A549 (cell line): ENCODE measurements at regions not wholly inside any gene's neighbourhood (a gene's known extent, or its start where the extent isn't known, plus 50 kb on each side); places are given as distances from the start of the nearest gene placed in this dataset.

Experiments used
- CBX8 ChIP-seq: fragments of 200-600 bp; sonication (generic); IDR thresholded peaks from 2 replicates; pipeline ENCODE4 v1.6.1; 2016
- CHD4 ChIP-seq: fragments of 200-600 bp; sonication (generic); IDR thresholded peaks from 2 replicates; pipeline ENCODE4 v1.6.1; 2016; ENCODE audit warnings: antibody characterized with exemption, mild to moderate bottlenecking, borderline replicate concordance
- EHMT2 ChIP-seq: fragments of 200-600 bp; sonication (generic); IDR thresholded peaks from 2 replicates; pipeline ENCODE4 v1.6.1; 2016; ENCODE audit warnings: antibody characterized with exemption, low read depth, mild to moderate bottlenecking, moderate library complexity
- ESRRA ChIP-seq: fragments of 150-350 bp; IDR thresholded peaks from 2 replicates; pipeline ENCODE4 v1.6.1; 2014; ENCODE audit warnings: mild to moderate bottlenecking, low read length, borderline replicate concordance
- GATA3 ChIP-seq: IDR thresholded peaks from 2 replicates; pipeline ENCODE4 v1.6.1; 2012; ENCODE audit warnings: borderline replicate concordance
- HEYL ChIP-seq: fragments of 250-450 bp; sonication (Bioruptor Pico); IDR thresholded peaks from 2 replicates; pipeline ENCODE4 v1.8.0; 2021; ENCODE audit warnings: mild to moderate bottlenecking, moderate library complexity
- HOXA7 ChIP-seq: fragments of 250-450 bp; sonication (Bioruptor Pico); IDR thresholded peaks from 2 replicates; pipeline ENCODE4 v1.5.0; 2020; ENCODE audit warnings: mild to moderate bottlenecking, moderate library complexity
- HOXB5 ChIP-seq: fragments of 250-450 bp; sonication (Bioruptor Pico); IDR thresholded peaks from 2 replicates; pipeline ENCODE4 v1.5.0; 2020; ENCODE audit warnings: mild to moderate bottlenecking, moderate library complexity
- JUNB ChIP-seq: fragments of >200 bp; sonication (Bioruptor Twin); formaldehyde crosslinking; IDR thresholded peaks from 2 replicates; pipeline ENCODE4 v1.6.1; 2016
- MAFK ChIP-seq: fragments of 450-650 bp; IDR thresholded peaks from 2 replicates; pipeline ENCODE4 v1.6.1; 2014; ENCODE audit not compliant: partially characterized antibody
- MAZ ChIP-seq: fragments of 150-350 bp; IDR thresholded peaks from 2 replicates; pipeline ENCODE4 v1.6.1; 2014; ENCODE audit warnings: antibody characterized with exemption, low read depth, low read length, borderline replicate concordance
- MYC ChIP-seq: IDR thresholded peaks from 2 replicates; pipeline ENCODE4 v1.6.1; 2012; ENCODE audit warnings: mild to moderate bottlenecking, inconsistent platforms, low read length, improper control_type of control experiment, borderline replicate concordance
- NFE2L2 ChIP-seq: fragments of 150-350 bp; conservative IDR thresholded peaks from 2 replicates; pipeline ENCODE4 v1.6.1; 2014; ENCODE audit warnings: low read length
- NR3C1 ChIP-seq: fragments of >200 bp; sonication (Bioruptor Twin); formaldehyde crosslinking; IDR thresholded peaks from 3 replicates; pipeline ENCODE4 v1.6.1; 2017
- POLR2AphosphoS2 ChIP-seq: conservative IDR thresholded peaks from 2 replicates; pipeline ENCODE4 v1.6.1; 2012; ENCODE audit warnings: low read length, improper control_type of control experiment, inconsistent platforms
- RAD21 ChIP-seq, 2 experiments: fragments of >200 bp in 1 of 2; sonication (Bioruptor Twin) in 1 of 2; formaldehyde crosslinking in 1 of 2; IDR thresholded peaks in 1 of 2; conservative IDR thresholded peaks in 1 of 2; 2 replicates in 1 of 2; 3 replicates in 1 of 2; pipeline ENCODE4 v1.6.1; 2012 to 2018; ENCODE audit warnings: inconsistent platforms in 1 of 2
- RARB ChIP-seq: fragments of 250-450 bp; sonication (Bioruptor Pico); IDR thresholded peaks from 2 replicates; pipeline ENCODE4 v1.8.0; 2021; ENCODE audit warnings: mild to moderate bottlenecking, moderate library complexity
- RFX5 ChIP-seq: fragments of 450-650 bp; IDR thresholded peaks from 2 replicates; pipeline ENCODE4 v1.7.1; 2014; ENCODE audit warnings: antibody characterized with exemption, mild to moderate bottlenecking, moderate library complexity
- TP53 ChIP-seq: fragments of 250-450 bp; sonication (Bioruptor Pico); IDR thresholded peaks from 2 replicates; pipeline ENCODE4 v1.5.0; 2021; ENCODE audit warnings: mild to moderate bottlenecking, moderate library complexity
- ZC3H11A ChIP-seq: fragments of 450-650 bp; IDR thresholded peaks from 2 replicates; pipeline ENCODE4 v1.6.1; 2014; ENCODE audit warnings: antibody characterized with exemption, mild to moderate bottlenecking
- ZSCAN20 ChIP-seq: fragments of 250-450 bp; sonication (Bioruptor Pico); IDR thresholded peaks from 2 replicates; pipeline ENCODE4 v1.8.0; 2022; ENCODE audit warnings: mild to moderate bottlenecking, moderate library complexity
- TF ChIP-seq, protein P1 (sequence below): IDR thresholded peaks from 2 replicates; pipeline ENCODE4 v1.6.1; 2012
- TF ChIP-seq, protein P2 (sequence below): fragments of >200 bp; sonication (Bioruptor Twin); formaldehyde crosslinking; IDR thresholded peaks from 2 replicates; pipeline ENCODE4 v1.6.1; 2016
- TF ChIP-seq, protein P3 (sequence below): IDR thresholded peaks from 2 replicates; pipeline ENCODE4 v1.6.1; 2012; ENCODE audit warnings: low read depth, borderline replicate concordance
- TF ChIP-seq, protein P4 (sequence below): fragments of 450-650 bp; IDR thresholded peaks from 2 replicates; pipeline ENCODE4 v1.6.1; 2014; ENCODE audit warnings: antibody characterized with exemption
- TF ChIP-seq, protein P5 (sequence below): fragments of 150-350 bp; IDR thresholded peaks from 2 replicates; pipeline ENCODE4 v1.6.1; 2014; ENCODE audit warnings: low read depth, mild to moderate bottlenecking, low read length
- TF ChIP-seq, protein P6 (sequence below): fragments of 250-450 bp; sonication (Bioruptor Pico); IDR thresholded peaks from 2 replicates; pipeline ENCODE4 v1.5.0; 2020; ENCODE audit warnings: low read depth, mild to moderate bottlenecking, moderate library complexity
- TF ChIP-seq, protein P7 (sequence below): fragments of >200 bp; sonication (Bioruptor Twin); formaldehyde crosslinking; IDR thresholded peaks from 3 replicates; pipeline ENCODE4 v1.5.1; 2016
- TF ChIP-seq, protein P8 (sequence below): fragments of >200 bp; sonication (Bioruptor Twin); formaldehyde crosslinking; IDR thresholded peaks from 3 replicates; pipeline ENCODE4 v1.6.1; 2016
- TF ChIP-seq, protein P9 (sequence below): fragments of 200-600 bp; sonication (generic); IDR thresholded peaks from 2 replicates; pipeline ENCODE4 v1.6.1; 2016; ENCODE audit warnings: antibody characterized with exemption, mild to moderate bottlenecking, moderate library complexity

DNA sequence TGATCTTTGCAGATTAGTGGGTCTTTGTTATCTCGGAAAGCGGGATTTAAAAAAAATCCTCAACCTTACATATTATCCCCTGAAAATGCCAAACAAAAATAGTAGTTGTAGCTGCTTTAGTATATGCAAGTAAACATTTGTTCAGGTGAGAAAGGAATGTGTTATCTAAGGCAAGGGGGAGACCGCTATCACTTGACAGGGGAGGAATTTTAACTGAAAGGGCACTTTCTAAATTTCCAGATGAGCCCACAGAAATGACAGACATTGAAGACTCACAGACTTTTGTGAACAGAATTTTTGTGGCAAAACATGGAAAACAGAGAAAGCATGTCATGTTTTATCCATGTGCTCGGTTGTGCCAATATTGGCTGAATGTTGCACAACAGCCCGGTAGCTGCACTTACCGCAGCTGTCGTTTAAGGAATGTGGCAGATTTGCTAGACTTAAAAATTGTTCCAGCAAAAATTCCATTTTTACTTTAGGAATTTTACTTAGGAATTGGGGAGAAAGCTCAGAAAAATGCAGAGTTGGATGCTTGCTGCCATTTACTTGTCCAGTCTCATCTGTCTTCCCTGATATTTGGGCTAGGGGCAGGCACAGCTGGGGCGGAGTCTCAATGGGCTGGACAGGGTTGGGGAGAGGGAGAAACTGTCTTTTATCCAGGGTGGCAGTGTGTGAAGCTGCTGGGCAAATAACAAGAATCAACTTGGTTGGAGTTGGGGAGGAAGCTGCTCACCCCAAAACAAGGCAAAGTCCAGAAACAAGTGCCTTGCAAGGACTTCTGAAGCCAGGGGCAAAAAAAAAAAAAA is 94.6 kb upstream of the RPS6KA3 start (continued):
- TF ChIP-seq, protein P1, sequence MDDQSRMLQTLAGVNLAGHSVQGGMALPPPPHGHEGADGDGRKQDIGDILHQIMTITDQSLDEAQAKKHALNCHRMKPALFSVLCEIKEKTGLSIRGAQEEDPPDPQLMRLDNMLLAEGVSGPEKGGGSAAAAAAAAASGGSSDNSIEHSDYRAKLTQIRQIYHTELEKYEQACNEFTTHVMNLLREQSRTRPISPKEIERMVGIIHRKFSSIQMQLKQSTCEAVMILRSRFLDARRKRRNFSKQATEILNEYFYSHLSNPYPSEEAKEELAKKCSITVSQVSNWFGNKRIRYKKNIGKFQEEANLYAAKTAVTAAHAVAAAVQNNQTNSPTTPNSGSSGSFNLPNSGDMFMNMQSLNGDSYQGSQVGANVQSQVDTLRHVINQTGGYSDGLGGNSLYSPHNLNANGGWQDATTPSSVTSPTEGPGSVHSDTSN: no peak
- no peak for TF ChIP-seq ZC3H11A
- TF ChIP-seq CHD4: no peak
- TF ChIP-seq JUNB: no peak
- TF ChIP-seq, protein P2, sequence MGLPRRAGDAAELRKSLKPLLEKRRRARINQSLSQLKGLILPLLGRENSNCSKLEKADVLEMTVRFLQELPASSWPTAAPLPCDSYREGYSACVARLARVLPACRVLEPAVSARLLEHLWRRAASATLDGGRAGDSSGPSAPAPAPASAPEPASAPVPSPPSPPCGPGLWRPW: peak; percentile 20; the same call in 1 of the 2 replicates
- no peak for TF ChIP-seq ZSCAN20 (CRISPR knock-in tag)
- no peak for TF ChIP-seq POLR2AphosphoS2
- TF ChIP-seq RAD21 (conservative IDR thresholded peaks at IDR 0.05 in 1 of 2, IDR thresholded peaks at IDR 0.05 in 1 of 2): no peak
- TF ChIP-seq RFX5: no peak
- TF ChIP-seq CBX8: no peak
- TF ChIP-seq MYC: peak; percentile 23; the same call in 1 of the 2 replicates
- TF ChIP-seq NFE2L2: no peak
- no peak for TF ChIP-seq EHMT2
- TF ChIP-seq, protein P3, sequence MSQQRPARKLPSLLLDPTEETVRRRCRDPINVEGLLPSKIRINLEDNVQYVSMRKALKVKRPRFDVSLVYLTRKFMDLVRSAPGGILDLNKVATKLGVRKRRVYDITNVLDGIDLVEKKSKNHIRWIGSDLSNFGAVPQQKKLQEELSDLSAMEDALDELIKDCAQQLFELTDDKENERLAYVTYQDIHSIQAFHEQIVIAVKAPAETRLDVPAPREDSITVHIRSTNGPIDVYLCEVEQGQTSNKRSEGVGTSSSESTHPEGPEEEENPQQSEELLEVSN: peak; percentile 61; the same call in 1 of the 2 replicates
- TF ChIP-seq, protein P4, sequence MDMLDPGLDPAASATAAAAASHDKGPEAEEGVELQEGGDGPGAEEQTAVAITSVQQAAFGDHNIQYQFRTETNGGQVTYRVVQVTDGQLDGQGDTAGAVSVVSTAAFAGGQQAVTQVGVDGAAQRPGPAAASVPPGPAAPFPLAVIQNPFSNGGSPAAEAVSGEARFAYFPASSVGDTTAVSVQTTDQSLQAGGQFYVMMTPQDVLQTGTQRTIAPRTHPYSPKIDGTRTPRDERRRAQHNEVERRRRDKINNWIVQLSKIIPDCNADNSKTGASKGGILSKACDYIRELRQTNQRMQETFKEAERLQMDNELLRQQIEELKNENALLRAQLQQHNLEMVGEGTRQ: no peak
- no peak for TF ChIP-seq GATA3
- no peak for TF ChIP-seq RARB (CRISPR knock-in tag)
- no peak for TF ChIP-seq TP53 (CRISPR knock-in tag)
- TF ChIP-seq, protein P5, sequence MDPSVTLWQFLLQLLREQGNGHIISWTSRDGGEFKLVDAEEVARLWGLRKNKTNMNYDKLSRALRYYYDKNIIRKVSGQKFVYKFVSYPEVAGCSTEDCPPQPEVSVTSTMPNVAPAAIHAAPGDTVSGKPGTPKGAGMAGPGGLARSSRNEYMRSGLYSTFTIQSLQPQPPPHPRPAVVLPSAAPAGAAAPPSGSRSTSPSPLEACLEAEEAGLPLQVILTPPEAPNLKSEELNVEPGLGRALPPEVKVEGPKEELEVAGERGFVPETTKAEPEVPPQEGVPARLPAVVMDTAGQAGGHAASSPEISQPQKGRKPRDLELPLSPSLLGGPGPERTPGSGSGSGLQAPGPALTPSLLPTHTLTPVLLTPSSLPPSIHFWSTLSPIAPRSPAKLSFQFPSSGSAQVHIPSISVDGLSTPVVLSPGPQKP: no peak
- 0 out of 2 replicates have a peak, but pooled peaks have one; percentile 34 for TF ChIP-seq HOXB5 (CRISPR knock-in tag)
- TF ChIP-seq, protein P6, sequence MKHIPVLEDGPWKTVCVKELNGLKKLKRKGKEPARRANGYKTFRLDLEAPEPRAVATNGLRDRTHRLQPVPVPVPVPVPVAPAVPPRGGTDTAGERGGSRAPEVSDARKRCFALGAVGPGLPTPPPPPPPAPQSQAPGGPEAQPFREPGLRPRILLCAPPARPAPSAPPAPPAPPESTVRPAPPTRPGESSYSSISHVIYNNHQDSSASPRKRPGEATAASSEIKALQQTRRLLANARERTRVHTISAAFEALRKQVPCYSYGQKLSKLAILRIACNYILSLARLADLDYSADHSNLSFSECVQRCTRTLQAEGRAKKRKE: peak; percentile 77; the same call in 1 of the 2 replicates
- TF ChIP-seq, protein P7, sequence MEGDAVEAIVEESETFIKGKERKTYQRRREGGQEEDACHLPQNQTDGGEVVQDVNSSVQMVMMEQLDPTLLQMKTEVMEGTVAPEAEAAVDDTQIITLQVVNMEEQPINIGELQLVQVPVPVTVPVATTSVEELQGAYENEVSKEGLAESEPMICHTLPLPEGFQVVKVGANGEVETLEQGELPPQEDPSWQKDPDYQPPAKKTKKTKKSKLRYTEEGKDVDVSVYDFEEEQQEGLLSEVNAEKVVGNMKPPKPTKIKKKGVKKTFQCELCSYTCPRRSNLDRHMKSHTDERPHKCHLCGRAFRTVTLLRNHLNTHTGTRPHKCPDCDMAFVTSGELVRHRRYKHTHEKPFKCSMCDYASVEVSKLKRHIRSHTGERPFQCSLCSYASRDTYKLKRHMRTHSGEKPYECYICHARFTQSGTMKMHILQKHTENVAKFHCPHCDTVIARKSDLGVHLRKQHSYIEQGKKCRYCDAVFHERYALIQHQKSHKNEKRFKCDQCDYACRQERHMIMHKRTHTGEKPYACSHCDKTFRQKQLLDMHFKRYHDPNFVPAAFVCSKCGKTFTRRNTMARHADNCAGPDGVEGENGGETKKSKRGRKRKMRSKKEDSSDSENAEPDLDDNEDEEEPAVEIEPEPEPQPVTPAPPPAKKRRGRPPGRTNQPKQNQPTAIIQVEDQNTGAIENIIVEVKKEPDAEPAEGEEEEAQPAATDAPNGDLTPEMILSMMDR: no peak
- no peak for TF ChIP-seq MAFK
- TF ChIP-seq HEYL (CRISPR knock-in tag): no peak
- TF ChIP-seq NR3C1: no peak
- TF ChIP-seq, protein P8, sequence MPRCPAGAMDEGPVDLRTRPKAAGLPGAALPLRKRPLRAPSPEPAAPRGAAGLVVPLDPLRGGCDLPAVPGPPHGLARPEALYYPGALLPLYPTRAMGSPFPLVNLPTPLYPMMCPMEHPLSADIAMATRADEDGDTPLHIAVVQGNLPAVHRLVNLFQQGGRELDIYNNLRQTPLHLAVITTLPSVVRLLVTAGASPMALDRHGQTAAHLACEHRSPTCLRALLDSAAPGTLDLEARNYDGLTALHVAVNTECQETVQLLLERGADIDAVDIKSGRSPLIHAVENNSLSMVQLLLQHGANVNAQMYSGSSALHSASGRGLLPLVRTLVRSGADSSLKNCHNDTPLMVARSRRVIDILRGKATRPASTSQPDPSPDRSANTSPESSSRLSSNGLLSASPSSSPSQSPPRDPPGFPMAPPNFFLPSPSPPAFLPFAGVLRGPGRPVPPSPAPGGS: no peak
- TF ChIP-seq, protein P9, sequence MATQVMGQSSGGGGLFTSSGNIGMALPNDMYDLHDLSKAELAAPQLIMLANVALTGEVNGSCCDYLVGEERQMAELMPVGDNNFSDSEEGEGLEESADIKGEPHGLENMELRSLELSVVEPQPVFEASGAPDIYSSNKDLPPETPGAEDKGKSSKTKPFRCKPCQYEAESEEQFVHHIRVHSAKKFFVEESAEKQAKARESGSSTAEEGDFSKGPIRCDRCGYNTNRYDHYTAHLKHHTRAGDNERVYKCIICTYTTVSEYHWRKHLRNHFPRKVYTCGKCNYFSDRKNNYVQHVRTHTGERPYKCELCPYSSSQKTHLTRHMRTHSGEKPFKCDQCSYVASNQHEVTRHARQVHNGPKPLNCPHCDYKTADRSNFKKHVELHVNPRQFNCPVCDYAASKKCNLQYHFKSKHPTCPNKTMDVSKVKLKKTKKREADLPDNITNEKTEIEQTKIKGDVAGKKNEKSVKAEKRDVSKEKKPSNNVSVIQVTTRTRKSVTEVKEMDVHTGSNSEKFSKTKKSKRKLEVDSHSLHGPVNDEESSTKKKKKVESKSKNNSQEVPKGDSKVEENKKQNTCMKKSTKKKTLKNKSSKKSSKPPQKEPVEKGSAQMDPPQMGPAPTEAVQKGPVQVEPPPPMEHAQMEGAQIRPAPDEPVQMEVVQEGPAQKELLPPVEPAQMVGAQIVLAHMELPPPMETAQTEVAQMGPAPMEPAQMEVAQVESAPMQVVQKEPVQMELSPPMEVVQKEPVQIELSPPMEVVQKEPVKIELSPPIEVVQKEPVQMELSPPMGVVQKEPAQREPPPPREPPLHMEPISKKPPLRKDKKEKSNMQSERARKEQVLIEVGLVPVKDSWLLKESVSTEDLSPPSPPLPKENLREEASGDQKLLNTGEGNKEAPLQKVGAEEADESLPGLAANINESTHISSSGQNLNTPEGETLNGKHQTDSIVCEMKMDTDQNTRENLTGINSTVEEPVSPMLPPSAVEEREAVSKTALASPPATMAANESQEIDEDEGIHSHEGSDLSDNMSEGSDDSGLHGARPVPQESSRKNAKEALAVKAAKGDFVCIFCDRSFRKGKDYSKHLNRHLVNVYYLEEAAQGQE: no peak
- TF ChIP-seq ESRRA: no peak
- TF ChIP-seq MAZ: no peak
- TF ChIP-seq HOXA7 (CRISPR knock-in tag): no peak
